ENCODE measurements at regions not wholly inside any gene's neighbourhood (a gene's known extent, or its start where the extent isn't known, plus 50 kb on each side); places are given as distances from the start of the nearest gene placed in this dataset.
"Not testable (repeated sequence)": the region's sequence is repeated elsewhere in the genome, so short reads cannot be mapped to it uniquely, and the experiment has no call there.

GRCh38 chr12:75760573-75761294, 249.3 kb upstream of the KRR1 start:
- no peak for DNase-seq (ENCODE audit: low read depth)

- DNase-seq (ENCODE audit: low read depth), result peak; percentile 49
Observed at GRCh38 chr12:75759842-75760572, 248.6 kb upstream of the KRR1 start.

GRCh38 chr12:75759196-75759595, 247.8 kb upstream of the KRR1 start:
- no peak for DNase-seq (ENCODE audit: low read depth)

GRCh38 chr12:75756771-75757170, 245.4 kb upstream of the KRR1 start:
- DNase-seq (ENCODE audit: low read depth), result no peak

GRCh38 chr12:75756111-75756510, 244.7 kb upstream of the KRR1 start:
- DNase-seq (ENCODE audit: low read depth), result no peak

GRCh38 chr12:75754698-75755097, 243.3 kb upstream of the KRR1 start:
- DNase-seq (ENCODE audit: low read depth), result no peak

GRCh38 chr12:75754141-75754540, 242.7 kb upstream of the KRR1 start:
- no peak for DNase-seq (ENCODE audit: low read depth)

- DNase-seq (ENCODE audit: low read depth), result no peak
Observed at GRCh38 chr12:75751769-75752471, 240.5 kb upstream of the KRR1 start.

- peak; percentile 15 for DNase-seq (ENCODE audit: low read depth)
Observed at GRCh38 chr12:75750716-75751306, 239.4 kb upstream of the KRR1 start.

GRCh38 chr12:75748990-75749389, 237.6 kb upstream of the KRR1 start:
- not testable (repeated sequence) for DNase-seq (ENCODE audit: low read depth)

- no peak for DNase-seq (ENCODE audit: low read depth)
Observed at GRCh38 chr12:75748136-75748535, 236.7 kb upstream of the KRR1 start.

- no peak for DNase-seq (ENCODE audit: low read depth)
Observed at GRCh38 chr12:75747572-75748021, 236.2 kb upstream of the KRR1 start.

GRCh38 chr12:75746621-75747020, 235.2 kb upstream of the KRR1 start:
- DNase-seq (ENCODE audit: low read depth), result no peak

GRCh38 chr12:75744607-75745256, 233.3 kb upstream of the KRR1 start:
- no peak for DNase-seq (ENCODE audit: low read depth)

- no peak for DNase-seq (ENCODE audit: low read depth)
Observed at GRCh38 chr12:75742961-75743360, 231.6 kb upstream of the KRR1 start.

- no peak for DNase-seq (ENCODE audit: low read depth)
Observed at GRCh38 chr12:75742048-75742447, 230.6 kb upstream of the KRR1 start.

- no peak for DNase-seq (ENCODE audit: low read depth)
Observed at GRCh38 chr12:75739912-75740311, 228.5 kb upstream of the KRR1 start.

- DNase-seq (ENCODE audit: low read depth), result not testable (repeated sequence)
Observed at GRCh38 chr12:75739098-75739497, 227.7 kb upstream of the KRR1 start.

GRCh38 chr12:75738486-75738885, 227.1 kb upstream of the KRR1 start:
- no peak for DNase-seq (ENCODE audit: low read depth)

- DNase-seq (ENCODE audit: low read depth), result no peak
Observed at GRCh38 chr12:75735853-75736252, 224.4 kb upstream of the KRR1 start.

- no peak for DNase-seq (ENCODE audit: low read depth)
Observed at GRCh38 chr12:75728826-75729225, 217.4 kb upstream of the KRR1 start.

- DNase-seq (ENCODE audit: low read depth), result no peak
Observed at GRCh38 chr12:75727577-75727976, 216.2 kb upstream of the KRR1 start.

Measured in Daoy (cell line).